ENCODE measurements at regions not wholly inside any gene's neighbourhood (a gene's known extent, or its start where the extent isn't known, plus 50 kb on each side); places are given as distances from the start of the nearest gene placed in this dataset.

DNA sequence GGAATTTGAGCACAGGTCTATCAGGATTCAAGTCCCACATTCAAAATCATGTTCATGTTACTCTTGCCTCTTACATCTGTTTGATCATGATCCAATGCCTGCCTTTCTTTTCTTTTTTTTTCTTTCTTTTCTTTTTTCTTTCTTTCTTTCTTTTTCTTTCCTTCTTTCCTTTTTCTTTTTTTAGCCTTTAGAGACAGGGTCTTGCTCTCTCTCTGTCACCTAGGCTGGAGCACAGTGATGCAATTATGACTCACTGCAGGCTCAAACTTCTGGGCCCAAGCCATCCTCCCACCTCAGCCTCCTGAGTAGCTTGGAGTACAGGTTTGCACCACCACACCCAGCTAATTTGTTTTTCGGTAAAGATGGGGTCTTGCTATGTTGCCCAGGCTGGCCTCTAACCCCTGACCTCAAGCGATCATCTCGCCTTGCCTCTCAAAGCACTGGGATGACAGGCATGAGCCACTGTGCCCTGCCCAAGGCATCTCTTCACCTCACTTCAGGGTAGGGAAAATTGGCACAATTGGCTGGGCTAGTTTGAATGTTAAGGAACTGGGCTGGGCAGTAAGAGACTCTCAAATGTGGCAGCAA lies 359.2 kb downstream of the FBXW7 start:
- Histone ChIP-seq H3K36me3 (replicated peaks in 1 of 2; ENCODE audit: control extremely low read depth in 1 of 2, control insufficient read depth in 1 of 2, extremely low read depth in 1 of 2, insufficient read depth in 2 of 2, low read length in 1 of 2) (no peaks in the 10 kb centered on the region), H3K27ac (ENCODE audit: low read length in 2 of 2) (no peak overlapping the region), H3K79me2 (ENCODE audit: control insufficient read depth, insufficient read depth, low read length) (no peaks in the 10 kb centered on the region), H2AFZ (ENCODE audit: insufficient read depth, low read depth, low read length, poor library complexity, severe bottlenecking) (no peak overlapping the region), H3K4me1 (ENCODE audit: control insufficient read depth in 2 of 2, insufficient read depth in 2 of 2, low read length in 2 of 2) (no peaks in the 10 kb centered on the region), H3K4me2 (replicated peaks; ENCODE audit: low read depth, low read length, poor library complexity, severe bottlenecking) (no peak overlapping the region), H4K20me1 (ENCODE audit: control insufficient read depth, insufficient read depth, low read length, poor library complexity, severe bottlenecking) (no peaks in the 10 kb centered on the region), H3K9ac (ENCODE audit: low read length) (no peak overlapping the region), H3K27me3 (replicated peaks in 1 of 4; ENCODE audit: control extremely low read depth in 1 of 4, control insufficient read depth in 3 of 4, insufficient read depth in 4 of 4, low read length in 3 of 4) (peaks cover 0 to 2% (median 0%) of the 10 kb centered on the region in 4 experiments), H3K9me3 (ENCODE audit: control extremely low read depth in 1 of 3, control insufficient read depth in 2 of 3, insufficient read depth in 1 of 3, low read length in 2 of 3) (no peaks in the 10 kb centered on the region), H3K4me3 (ENCODE audit: control extremely low read depth in 1 of 5, extremely low read depth in 1 of 5, insufficient read depth in 1 of 5, low read depth in 2 of 5, low read length in 4 of 5) (no peak overlapping the region)
- WGBS (ENCODE audit: insufficient coverage), result no CpG with 5 or more reads among the region's 3 CpGs
- DNase-seq (no peak), ATAC-seq (ENCODE audit: low read depth) (no peak)
- no peaks in the 10 kb centered on the region for H3K4me1 Mint-ChIP-seq
- no peak overlapping the region for H3K4me3 Mint-ChIP-seq
- CTCF ChIA-PET, result no interaction called here
- TF ChIP-seq, protein P1, sequence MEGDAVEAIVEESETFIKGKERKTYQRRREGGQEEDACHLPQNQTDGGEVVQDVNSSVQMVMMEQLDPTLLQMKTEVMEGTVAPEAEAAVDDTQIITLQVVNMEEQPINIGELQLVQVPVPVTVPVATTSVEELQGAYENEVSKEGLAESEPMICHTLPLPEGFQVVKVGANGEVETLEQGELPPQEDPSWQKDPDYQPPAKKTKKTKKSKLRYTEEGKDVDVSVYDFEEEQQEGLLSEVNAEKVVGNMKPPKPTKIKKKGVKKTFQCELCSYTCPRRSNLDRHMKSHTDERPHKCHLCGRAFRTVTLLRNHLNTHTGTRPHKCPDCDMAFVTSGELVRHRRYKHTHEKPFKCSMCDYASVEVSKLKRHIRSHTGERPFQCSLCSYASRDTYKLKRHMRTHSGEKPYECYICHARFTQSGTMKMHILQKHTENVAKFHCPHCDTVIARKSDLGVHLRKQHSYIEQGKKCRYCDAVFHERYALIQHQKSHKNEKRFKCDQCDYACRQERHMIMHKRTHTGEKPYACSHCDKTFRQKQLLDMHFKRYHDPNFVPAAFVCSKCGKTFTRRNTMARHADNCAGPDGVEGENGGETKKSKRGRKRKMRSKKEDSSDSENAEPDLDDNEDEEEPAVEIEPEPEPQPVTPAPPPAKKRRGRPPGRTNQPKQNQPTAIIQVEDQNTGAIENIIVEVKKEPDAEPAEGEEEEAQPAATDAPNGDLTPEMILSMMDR (IDR thresholded peaks at IDR 0.05), result no peak
- TF ChIP-seq EZH2 (IDR thresholded peaks at IDR 0.05; ENCODE audit: borderline replicate concordance, insufficient read depth, low read depth, low read length, poor library complexity, severe bottlenecking), result no peak
- POLR2A ChIA-PET, result no interaction called here
- H3K27ac Mint-ChIP-seq, result no peak overlapping the region
- H3K27me3 Mint-ChIP-seq, result peaks cover 5% of the 10 kb centered on the region
- H3K9me3 Mint-ChIP-seq (ENCODE audit: insufficient read depth), result no peaks in the 10 kb centered on the region
- intact Hi-C loops (cut with micrococcal nuclease), result no loop called here

DNA sequence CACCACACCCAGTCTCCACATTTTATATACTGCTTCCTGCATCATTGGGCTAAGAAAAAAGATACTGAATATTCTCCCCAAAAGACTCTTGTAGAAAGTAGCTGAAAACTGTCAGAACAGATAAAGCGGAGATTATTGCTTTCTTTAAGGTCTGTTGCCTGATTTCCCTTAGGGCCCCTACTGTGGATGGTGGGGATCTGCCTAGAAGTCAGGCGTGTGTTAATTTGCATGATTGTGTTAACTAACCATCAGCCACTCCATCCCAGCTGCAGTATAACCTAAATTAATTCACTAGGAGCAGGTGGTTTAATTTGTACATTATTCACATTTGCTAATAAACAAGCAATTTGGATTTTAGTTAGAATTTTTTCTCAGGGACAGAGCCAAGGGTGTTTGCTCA lies 360.3 kb downstream of the FBXW7 start:
- TF ChIP-seq, protein P1 (IDR thresholded peaks at IDR 0.05), result no peak
- no peak for TF ChIP-seq EZH2 (IDR thresholded peaks at IDR 0.05; ENCODE audit: borderline replicate concordance, insufficient read depth, low read depth, low read length, poor library complexity, severe bottlenecking)
- DNase-seq, result no peak
- Histone ChIP-seq H3K9me3 (ENCODE audit: control extremely low read depth in 1 of 3, control insufficient read depth in 2 of 3, insufficient read depth in 1 of 3, low read length in 2 of 3) (no peaks in the 10 kb centered on the region), H4K20me1 (ENCODE audit: control insufficient read depth, insufficient read depth, low read length, poor library complexity, severe bottlenecking) (no peaks in the 10 kb centered on the region), H3K4me1 (ENCODE audit: control insufficient read depth in 2 of 2, insufficient read depth in 2 of 2, low read length in 2 of 2) (no peaks in the 10 kb centered on the region), H3K36me3 (replicated peaks in 1 of 2; ENCODE audit: control extremely low read depth in 1 of 2, control insufficient read depth in 1 of 2, extremely low read depth in 1 of 2, insufficient read depth in 2 of 2, low read length in 1 of 2) (no peaks in the 10 kb centered on the region), H3K79me2 (ENCODE audit: control insufficient read depth, insufficient read depth, low read length) (no peaks in the 10 kb centered on the region), H2AFZ (ENCODE audit: insufficient read depth, low read depth, low read length, poor library complexity, severe bottlenecking) (no peak overlapping the region), H3K27ac (ENCODE audit: low read length in 2 of 2) (no peak overlapping the region), H3K9ac (ENCODE audit: low read length) (no peak overlapping the region), H3K4me3 (ENCODE audit: control extremely low read depth in 1 of 5, extremely low read depth in 1 of 5, insufficient read depth in 1 of 5, low read depth in 2 of 5, low read length in 4 of 5) (no peak overlapping the region), H3K4me2 (replicated peaks; ENCODE audit: low read depth, low read length, poor library complexity, severe bottlenecking) (no peak overlapping the region), H3K27me3 (replicated peaks in 1 of 4; ENCODE audit: control extremely low read depth in 1 of 4, control insufficient read depth in 3 of 4, insufficient read depth in 4 of 4, low read length in 3 of 4) (peaks cover 0 to 2% (median 0%) of the 10 kb centered on the region in 4 experiments)
- no CpG with 5 or more reads among the region's 2 CpGs for WGBS (ENCODE audit: insufficient coverage)
- Mint-ChIP-seq H3K9me3 (ENCODE audit: insufficient read depth) (no peaks in the 10 kb centered on the region), H3K4me1 (no peaks in the 10 kb centered on the region), H3K27me3 (peaks cover 5% of the 10 kb centered on the region), H3K27ac (no peak overlapping the region), H3K4me3 (no peak overlapping the region)
- CTCF ChIA-PET, result no interaction called here
- intact Hi-C loops (cut with micrococcal nuclease), result no loop called here
- POLR2A ChIA-PET, result no interaction called here
- no peak for ATAC-seq (ENCODE audit: low read depth)

Measured in B cell (primary cell).